ENCODE measurements at regions not wholly inside any gene's neighbourhood (a gene's known extent, or its start where the extent isn't known, plus 50 kb on each side); places are given as distances from the start of the nearest gene placed in this dataset.
"Not testable (repeated sequence)": the region's sequence is repeated elsewhere in the genome, so short reads cannot be mapped to it uniquely, and the experiment has no call there.

DNA sequence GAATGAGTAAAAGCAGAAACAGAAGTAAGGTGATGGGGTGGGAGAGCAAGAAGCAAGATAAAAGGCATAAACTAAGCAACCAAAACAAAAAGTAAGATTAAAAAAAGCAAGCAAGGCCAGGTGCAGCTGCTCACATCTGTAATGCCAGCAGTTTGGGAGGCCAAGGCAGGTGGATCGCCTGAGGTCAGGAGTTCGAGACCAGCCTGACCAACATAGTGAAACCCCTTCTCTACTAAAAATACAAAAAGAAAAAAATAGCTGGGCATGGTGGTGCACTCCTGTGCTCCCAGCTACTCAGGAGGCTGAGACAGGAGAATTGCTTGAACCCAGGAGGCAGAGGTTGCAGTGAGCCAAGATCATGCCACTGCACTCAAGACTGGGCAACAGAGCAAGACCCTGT, 90.6 kb downstream of the PPIAL4G start:
- TF ChIP-seq, protein P1, sequence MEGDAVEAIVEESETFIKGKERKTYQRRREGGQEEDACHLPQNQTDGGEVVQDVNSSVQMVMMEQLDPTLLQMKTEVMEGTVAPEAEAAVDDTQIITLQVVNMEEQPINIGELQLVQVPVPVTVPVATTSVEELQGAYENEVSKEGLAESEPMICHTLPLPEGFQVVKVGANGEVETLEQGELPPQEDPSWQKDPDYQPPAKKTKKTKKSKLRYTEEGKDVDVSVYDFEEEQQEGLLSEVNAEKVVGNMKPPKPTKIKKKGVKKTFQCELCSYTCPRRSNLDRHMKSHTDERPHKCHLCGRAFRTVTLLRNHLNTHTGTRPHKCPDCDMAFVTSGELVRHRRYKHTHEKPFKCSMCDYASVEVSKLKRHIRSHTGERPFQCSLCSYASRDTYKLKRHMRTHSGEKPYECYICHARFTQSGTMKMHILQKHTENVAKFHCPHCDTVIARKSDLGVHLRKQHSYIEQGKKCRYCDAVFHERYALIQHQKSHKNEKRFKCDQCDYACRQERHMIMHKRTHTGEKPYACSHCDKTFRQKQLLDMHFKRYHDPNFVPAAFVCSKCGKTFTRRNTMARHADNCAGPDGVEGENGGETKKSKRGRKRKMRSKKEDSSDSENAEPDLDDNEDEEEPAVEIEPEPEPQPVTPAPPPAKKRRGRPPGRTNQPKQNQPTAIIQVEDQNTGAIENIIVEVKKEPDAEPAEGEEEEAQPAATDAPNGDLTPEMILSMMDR (IDR thresholded peaks at IDR 0.05) = not testable (repeated sequence)
- TF ChIP-seq POLR2A (IDR thresholded peaks at IDR 0.05) = not testable (repeated sequence)

All from testis (tissue), 2 donors.